ENCODE measurements at regions not wholly inside any gene's neighbourhood (a gene's known extent, or its start where the extent isn't known, plus 50 kb on each side); places are given as distances from the start of the nearest gene placed in this dataset.

DNA sequence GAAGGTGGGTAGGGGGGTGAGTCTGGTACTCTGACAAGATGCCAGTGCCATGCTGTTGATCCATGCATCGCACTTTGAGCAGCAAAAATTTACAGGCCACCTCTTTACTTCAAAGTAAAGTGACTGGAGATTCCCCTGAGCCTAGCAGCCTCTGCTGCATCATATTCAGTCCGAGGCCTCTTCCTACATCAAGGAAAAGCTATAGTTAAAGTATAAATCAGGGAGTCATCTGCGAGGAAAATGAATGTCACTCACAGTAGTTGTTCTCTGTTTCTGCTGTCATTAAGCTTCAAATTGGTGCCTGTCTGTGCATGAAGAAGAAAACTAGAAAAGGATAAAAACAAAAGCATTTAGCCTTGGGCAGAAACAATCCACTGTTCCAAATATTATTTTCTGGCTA, 706.2 kb downstream of the TBL1XR1 start:
- Mint-ChIP-seq H3K4me3 (no peak overlapping the region), H3K4me1 (no peaks in the 10 kb centered on the region), H3K27me3 (no peaks in the 10 kb centered on the region), H3K36me3 (no peaks in the 10 kb centered on the region), H3K9me3 (peaks cover 0 to 4% of the 10 kb centered on the region in 2 donors), H3K27ac (no peak overlapping the region)
- DNase-seq (no peak), ATAC-seq (replicated peaks) (no peak)

DNA sequence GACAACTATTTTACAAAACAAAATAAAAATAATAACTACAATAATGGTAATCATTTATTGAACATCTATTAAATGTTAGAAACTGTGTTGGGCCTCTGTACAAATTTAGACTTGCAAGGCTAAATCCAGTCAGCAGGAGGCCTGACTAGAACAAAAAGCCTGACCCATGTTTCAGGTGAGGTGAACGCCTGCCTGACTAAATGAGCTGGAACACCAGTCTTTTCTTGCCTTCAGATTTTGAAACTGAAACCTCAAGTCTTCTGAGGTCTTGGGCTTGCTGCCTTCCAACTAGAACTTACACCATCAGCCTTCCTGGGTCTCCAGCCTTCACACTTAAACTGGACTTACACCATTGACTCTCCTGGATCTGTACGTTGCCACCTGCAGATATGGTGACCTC, 706.9 kb downstream of the TBL1XR1 start:
- ATAC-seq (replicated peaks) (no peak), DNase-seq (no peak)
- peaks cover 0 to 3% of the 10 kb centered on the region in 2 donors for H3K9me3 Mint-ChIP-seq
- H3K4me1 Mint-ChIP-seq = no peaks in the 10 kb centered on the region
- no peaks in the 10 kb centered on the region for H3K27me3 Mint-ChIP-seq
- H3K4me3 Mint-ChIP-seq = no peak overlapping the region
- no peak overlapping the region for H3K27ac Mint-ChIP-seq
- no peaks in the 10 kb centered on the region for H3K36me3 Mint-ChIP-seq

DNA sequence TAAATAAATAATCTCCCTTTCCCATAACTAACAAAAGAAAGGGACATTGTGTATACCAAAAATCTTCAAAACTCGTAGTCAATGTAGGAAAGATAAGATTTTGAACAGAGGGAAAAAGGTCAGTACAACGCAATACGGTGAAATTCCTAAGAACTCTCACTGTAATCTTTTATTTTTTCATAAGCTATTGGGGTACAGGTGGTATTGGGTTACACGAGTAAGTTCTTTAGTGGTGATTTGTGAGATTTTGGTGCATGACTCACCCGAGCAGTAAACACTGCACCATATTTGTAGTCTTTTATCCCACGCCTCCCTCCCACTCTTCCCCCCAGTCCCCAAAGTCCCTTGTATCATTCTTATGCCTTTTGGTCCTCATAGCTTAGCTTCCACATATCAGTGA, 718.0 kb downstream of the TBL1XR1 start:
- H3K9me3 Mint-ChIP-seq = peaks cover 18% of the 10 kb centered on the region in 2 donors
- H3K27ac Mint-ChIP-seq = no peak overlapping the region
- H3K4me3 Mint-ChIP-seq = no peak overlapping the region
- no peak for ATAC-seq (replicated peaks)
- no peak for DNase-seq
- no peaks in the 10 kb centered on the region for H3K27me3 Mint-ChIP-seq
- H3K36me3 Mint-ChIP-seq = no peaks in the 10 kb centered on the region
- H3K4me1 Mint-ChIP-seq = no peaks in the 10 kb centered on the region

DNA sequence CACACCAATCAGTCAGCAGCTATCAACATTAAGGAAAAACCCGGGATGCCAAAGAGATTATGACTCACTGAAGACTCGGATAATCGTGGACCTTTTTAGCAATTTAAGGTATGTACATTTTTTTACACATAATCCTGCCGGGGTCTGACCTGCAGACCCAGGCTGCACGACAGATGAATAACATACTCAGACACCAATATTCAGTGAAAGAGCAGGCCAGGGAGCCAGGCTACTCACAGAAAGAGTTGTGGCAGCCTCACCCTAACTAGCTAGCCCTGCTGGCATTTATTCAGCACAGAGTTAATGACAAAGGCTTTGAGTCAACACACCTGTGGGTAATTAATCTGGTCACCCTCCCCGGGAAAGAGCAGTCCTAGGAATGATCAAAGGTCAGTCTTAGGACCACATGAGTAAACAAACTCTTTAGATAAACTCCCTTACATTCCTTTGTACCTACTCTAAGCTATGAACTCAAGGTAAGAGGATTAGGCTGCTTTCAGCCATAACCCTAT, 727.5 kb downstream of the TBL1XR1 start:
- Mint-ChIP-seq H3K4me3 (no peak overlapping the region), H3K27ac (no peak overlapping the region), H3K9me3 (peaks cover 6 to 11% of the 10 kb centered on the region in 2 donors), H3K4me1 (no peaks in the 10 kb centered on the region), H3K36me3 (no peaks in the 10 kb centered on the region), H3K27me3 (no peaks in the 10 kb centered on the region)
- no peak for ATAC-seq (replicated peaks)
- no peak for DNase-seq

DNA sequence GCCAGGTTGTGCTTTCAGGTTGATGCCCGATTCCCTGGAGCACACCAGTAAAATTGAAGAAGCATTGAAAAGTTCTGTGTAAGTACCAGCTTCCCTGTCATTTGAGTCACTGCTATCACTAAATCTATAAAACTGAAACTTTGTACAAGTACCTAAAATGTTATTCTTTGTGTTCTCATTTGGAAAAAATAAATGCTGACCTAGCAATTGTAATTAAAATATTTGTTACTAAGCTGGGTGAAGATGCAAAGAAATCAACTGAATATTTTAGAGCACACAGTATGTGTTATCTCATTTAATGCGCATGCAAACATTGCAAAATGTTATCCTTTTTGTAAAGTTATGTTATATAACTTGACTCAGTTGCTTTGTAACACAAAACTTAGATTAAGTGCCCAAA, 733.7 kb downstream of the TBL1XR1 start:
- Mint-ChIP-seq H3K36me3 (no peaks in the 10 kb centered on the region), H3K27ac (no peak overlapping the region), H3K27me3 (no peaks in the 10 kb centered on the region), H3K9me3 (peaks cover 0 to 3% of the 10 kb centered on the region in 2 donors), H3K4me3 (no peak overlapping the region), H3K4me1 (no peaks in the 10 kb centered on the region)
- no peak for ATAC-seq (replicated peaks)
- no peak for DNase-seq

DNA sequence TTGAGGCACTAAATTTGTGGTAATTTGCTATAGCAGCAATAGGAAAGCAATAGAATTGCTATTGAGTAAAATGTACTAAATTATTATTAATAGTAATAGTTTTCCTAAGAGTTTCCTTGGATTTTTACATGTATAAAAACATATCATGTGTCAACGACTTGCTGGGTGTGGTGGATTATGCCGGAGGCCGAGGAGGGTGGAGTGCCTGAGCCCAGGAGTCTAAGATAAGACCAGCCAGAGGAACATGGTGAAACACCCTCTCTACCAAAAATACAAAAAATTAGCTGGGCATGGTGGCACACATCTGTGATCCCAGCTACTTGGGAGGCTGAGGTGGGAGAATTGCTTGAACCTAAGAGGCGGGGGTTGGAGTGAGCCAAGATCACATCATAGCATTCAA, 749.9 kb downstream of the TBL1XR1 start:
- peaks cover 6 to 7% of the 10 kb centered on the region in 2 donors for H3K9me3 Mint-ChIP-seq
- no peak overlapping the region for H3K27ac Mint-ChIP-seq
- no peaks in the 10 kb centered on the region for H3K4me1 Mint-ChIP-seq

DNA sequence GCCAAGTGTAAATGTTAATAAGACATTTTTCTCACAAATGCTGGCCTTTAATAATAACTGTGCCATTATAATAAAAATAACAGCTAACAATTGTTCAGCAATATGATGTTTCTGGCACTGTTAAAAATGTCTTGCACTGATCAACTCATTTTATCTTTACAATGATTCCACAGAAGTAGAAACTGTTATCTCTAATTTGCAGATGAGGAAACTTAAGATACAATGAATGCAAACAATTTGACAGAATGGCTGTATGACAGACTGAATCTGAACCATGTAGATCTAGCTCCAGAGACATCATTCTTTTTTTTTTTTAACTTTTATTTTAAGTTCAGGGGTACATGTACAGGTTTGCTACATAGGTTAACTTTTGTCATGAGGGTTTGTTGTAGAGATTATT, 755.0 kb downstream of the TBL1XR1 start:
- H3K9me3 Mint-ChIP-seq = peaks cover 0 to 2% of the 10 kb centered on the region in 2 donors
- no peaks in the 10 kb centered on the region for H3K36me3 Mint-ChIP-seq
- DNase-seq (no peak), ATAC-seq (replicated peaks) (no peak)
- H3K27me3 Mint-ChIP-seq = no peaks in the 10 kb centered on the region
- no peak overlapping the region for H3K4me3 Mint-ChIP-seq
- H3K27ac Mint-ChIP-seq = no peak overlapping the region
- no peaks in the 10 kb centered on the region for H3K4me1 Mint-ChIP-seq

More for the DNA sequence above, 749.9 kb downstream of the TBL1XR1 start:
- H3K36me3 Mint-ChIP-seq = no peaks in the 10 kb centered on the region
- no peaks in the 10 kb centered on the region for H3K27me3 Mint-ChIP-seq
- ATAC-seq (replicated peaks) (no peak), DNase-seq (no peak)
- H3K4me3 Mint-ChIP-seq = no peak overlapping the region

DNA sequence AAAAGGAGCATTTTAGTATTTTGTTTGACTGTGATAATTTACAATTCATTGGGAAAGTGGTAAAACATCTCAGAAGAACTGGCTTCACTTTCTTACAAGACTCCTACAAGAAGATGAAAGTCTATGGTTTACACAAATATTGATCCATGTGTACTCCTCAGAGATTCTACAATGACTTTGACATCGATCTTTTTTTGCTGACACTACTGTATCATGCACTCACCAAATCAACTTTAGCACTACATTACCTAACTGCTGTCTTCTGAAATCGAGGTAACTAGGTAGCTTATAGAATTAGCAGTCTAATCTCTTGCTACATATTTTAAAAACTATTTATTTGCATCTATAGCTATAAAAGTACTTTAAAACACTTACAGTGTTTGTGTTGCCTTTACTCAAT, 757.6 kb downstream of the TBL1XR1 start:
- DNase-seq (no peak), ATAC-seq (replicated peaks) (no peak)
- Mint-ChIP-seq H3K27ac (no peak overlapping the region), H3K36me3 (no peaks in the 10 kb centered on the region), H3K9me3 (peaks cover 0 to 2% of the 10 kb centered on the region in 2 donors), H3K4me3 (no peak overlapping the region), H3K4me1 (no peaks in the 10 kb centered on the region), H3K27me3 (no peaks in the 10 kb centered on the region)

DNA sequence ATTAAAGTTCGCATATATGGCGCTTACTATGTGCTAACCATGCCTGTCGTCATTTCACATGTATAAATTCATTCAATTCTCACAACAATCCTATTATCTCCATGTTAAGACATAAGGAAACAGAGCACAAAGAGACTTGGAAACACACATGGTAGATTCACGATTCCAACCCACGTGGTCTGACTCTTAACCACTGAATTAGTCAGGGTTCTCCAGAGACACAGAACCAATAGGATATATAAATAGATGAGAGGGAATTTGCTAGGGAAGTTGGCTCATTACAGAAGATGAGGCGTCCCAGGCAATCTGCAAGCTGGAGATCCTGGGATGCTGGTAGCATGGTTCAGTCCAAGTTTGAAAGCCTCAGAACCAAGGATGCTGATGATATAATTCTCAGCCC, 765.3 kb downstream of the TBL1XR1 start:
- Mint-ChIP-seq H3K4me1 (no peaks in the 10 kb centered on the region), H3K9me3 (no peaks in the 10 kb centered on the region), H3K27ac (no peak overlapping the region), H3K36me3 (no peaks in the 10 kb centered on the region), H3K4me3 (no peak overlapping the region), H3K27me3 (no peaks in the 10 kb centered on the region)
- no peak for DNase-seq
- ATAC-seq (replicated peaks) = no peak

DNA sequence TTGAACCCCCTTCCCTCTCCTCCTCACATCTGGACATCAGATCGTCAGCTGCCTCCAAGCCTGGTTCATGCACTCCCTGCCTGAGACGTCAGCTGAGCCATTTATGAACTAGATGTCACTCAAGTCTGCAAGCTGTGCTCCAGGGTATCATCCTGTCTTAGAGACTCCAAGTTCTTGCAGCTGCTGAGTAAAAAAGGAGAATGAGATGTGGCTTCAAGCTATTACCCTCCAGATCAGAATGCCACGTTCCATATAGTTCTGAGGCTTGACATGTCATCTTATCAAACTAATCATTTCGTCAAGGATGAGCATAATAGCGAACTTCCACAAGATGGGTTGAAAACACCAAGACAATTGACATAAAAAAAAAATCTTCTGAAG, 766.3 kb downstream of the TBL1XR1 start:
- Mint-ChIP-seq H3K27ac (no peak overlapping the region), H3K9me3 (no peaks in the 10 kb centered on the region), H3K36me3 (no peaks in the 10 kb centered on the region), H3K27me3 (no peaks in the 10 kb centered on the region), H3K4me1 (no peaks in the 10 kb centered on the region), H3K4me3 (no peak overlapping the region)
- DNase-seq = no peak
- ATAC-seq (replicated peaks) = no peak

DNA sequence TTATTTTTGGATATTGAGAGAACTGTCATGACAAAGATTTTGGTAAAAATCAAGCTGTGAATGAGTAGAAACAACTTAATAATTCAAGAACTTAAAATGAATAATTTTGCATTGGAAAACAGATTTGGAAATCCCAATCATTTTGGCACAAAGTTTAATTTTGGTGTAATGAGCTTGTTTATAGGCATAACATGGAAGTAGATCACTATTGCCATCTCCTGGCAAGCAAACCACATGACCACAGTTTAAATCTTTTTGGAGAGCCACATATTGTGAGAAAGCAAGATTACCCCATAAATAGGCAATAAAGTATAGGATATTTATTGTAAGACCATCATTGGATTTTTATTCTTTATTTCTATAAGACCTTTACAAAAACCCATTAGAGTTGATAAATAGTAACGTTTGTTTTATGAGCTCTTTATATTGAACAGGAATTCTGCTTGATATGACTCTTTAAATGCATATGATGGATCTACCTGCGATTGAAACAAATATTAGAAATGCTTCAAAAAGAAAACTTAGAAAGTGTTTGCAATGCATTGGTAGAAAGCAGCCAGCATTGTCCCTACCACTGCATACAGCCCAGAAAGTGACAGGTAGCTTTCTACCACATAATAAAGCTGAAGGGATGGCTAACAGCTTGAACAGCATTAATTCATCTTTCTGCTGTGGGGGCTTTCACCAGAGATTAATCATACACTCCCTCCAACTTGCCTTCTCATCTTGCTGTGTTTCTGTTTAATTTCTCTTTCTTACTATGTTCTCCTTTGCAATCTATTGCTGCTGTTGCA, 766.8 kb downstream of the TBL1XR1 start:
- Mint-ChIP-seq H3K4me1 (no peaks in the 10 kb centered on the region), H3K36me3 (no peaks in the 10 kb centered on the region), H3K9me3 (no peaks in the 10 kb centered on the region), H3K27ac (no peak overlapping the region), H3K27me3 (no peaks in the 10 kb centered on the region), H3K4me3 (no peak overlapping the region)
- ATAC-seq (replicated peaks) = no peak
- DNase-seq = no peak

DNA sequence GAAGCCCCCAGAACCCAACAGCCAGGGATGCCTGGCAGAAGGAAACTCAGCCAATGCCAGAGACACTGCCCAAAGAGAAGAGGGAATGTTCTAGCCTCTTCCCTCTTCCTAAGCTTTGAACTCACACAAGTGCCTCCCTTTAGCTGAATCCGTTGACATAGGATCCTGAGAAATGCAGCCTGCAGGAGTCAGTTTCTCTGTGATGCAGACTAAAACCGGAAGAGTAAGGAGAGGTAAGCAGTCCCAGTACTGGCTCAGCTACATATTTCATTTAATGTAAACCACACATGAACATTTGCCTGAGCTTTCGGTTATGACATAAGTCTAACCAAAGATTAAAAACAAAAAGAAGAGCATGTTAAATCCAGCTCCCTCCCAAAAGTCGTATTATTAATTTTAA, 768.7 kb downstream of the TBL1XR1 start:
- H3K4me1 Mint-ChIP-seq = no peaks in the 10 kb centered on the region
- H3K9me3 Mint-ChIP-seq = no peaks in the 10 kb centered on the region
- H3K27ac Mint-ChIP-seq = no peak overlapping the region
- DNase-seq (no peak), ATAC-seq (replicated peaks) (no peak)
- no peaks in the 10 kb centered on the region for H3K27me3 Mint-ChIP-seq
- no peak overlapping the region for H3K4me3 Mint-ChIP-seq
- no peaks in the 10 kb centered on the region for H3K36me3 Mint-ChIP-seq

DNA sequence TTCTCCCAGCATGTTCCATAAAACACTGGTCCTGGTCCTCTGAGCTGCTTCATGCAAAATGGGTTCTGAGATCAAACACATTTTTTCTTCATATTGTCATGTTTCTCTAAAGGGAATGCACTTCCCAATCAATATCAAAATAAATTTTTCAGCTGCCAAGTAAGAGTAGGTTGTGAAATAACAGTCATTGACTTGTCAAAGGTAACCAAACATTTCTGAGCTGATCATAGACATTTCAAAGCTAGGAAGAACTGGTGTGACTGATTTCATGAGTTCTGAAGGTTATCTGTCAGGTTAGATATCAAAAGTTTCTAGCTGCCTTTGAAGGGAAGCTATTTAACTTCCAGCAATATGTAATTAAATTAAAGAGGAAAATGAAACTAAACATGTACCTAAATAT, 770.9 kb downstream of the TBL1XR1 start:
- ATAC-seq (replicated peaks) (no peak), DNase-seq (no peak)
- Mint-ChIP-seq H3K4me1 (no peaks in the 10 kb centered on the region), H3K36me3 (no peaks in the 10 kb centered on the region), H3K4me3 (no peak overlapping the region), H3K27me3 (no peaks in the 10 kb centered on the region), H3K9me3 (no peaks in the 10 kb centered on the region), H3K27ac (no peak overlapping the region)

DNA sequence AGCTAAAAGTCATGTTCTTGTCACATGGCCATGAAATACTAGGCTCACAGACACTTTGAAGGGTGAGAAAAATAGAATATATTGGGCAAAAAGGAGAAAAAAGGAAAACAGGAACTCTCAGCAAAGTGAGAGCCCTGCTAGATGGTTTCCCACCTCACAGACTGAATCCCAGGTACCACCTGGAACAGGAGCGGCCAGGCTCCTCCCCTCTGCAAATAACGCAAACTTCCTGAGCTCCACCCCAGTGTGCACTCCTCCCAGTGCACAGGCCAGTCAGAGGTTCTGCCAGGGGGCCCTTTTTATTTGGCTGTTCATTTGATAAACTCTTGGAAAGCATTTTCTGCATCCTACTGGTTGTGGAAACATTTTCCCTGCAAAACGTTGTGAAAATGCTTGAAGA, 780.4 kb downstream of the TBL1XR1 start:
- ATAC-seq (replicated peaks) = no peak
- no peaks in the 10 kb centered on the region for H3K4me1 Mint-ChIP-seq
- no peaks in the 10 kb centered on the region for H3K27me3 Mint-ChIP-seq
- no peak for DNase-seq
- H3K9me3 Mint-ChIP-seq = no peaks in the 10 kb centered on the region
- no peak overlapping the region for H3K27ac Mint-ChIP-seq
- H3K4me3 Mint-ChIP-seq = no peak overlapping the region
- H3K36me3 Mint-ChIP-seq = no peaks in the 10 kb centered on the region

DNA sequence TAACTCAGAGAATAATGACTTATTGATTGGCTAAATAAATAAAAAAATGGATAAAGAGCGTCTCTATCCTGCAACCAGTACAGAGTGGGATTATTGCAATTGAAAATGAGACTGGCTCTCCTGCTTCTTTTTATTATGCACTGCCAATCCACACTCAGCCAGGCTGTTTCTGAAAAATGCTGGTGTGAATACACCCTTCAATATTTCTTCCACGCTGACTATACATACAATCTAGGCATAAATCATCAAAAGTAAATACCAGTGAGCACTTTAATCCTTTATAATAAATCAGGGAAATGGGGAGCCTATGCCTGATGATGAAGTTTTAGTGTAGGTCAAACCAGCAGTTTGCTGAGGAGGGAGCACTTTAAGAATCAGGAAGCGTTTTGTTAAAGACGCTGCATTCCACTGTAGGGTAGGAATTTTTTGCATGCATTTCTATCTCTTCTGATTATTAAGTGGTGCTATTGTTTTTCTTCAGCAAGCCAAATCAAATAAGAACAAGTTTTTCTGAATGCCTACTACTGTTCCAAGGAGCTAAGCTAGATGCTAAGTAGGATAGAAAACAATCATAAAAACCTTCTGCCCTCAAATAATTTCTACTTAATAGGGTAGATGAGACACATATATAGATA, 781.5 kb downstream of the TBL1XR1 start:
- Mint-ChIP-seq H3K36me3 (no peaks in the 10 kb centered on the region), H3K4me1 (no peaks in the 10 kb centered on the region), H3K4me3 (no peak overlapping the region), H3K27me3 (no peaks in the 10 kb centered on the region), H3K27ac (no peak overlapping the region), H3K9me3 (no peaks in the 10 kb centered on the region)
- DNase-seq (no peak), ATAC-seq (replicated peaks) (no peak)

All from stimulated activated naive B cell treated with anti-CD40 and anti-IgM and Interleukin-4, amounts not matched to agents 10 μg/mL and 1 μg/mL and 100 μg/mL, for 72 hours (primary cell).